D721Med (cell line): ENCODE measurements at regions not wholly inside any gene's neighbourhood (a gene's known extent, or its start where the extent isn't known, plus 50 kb on each side); places are given as distances from the start of the nearest gene placed in this dataset.

ENCODE experiments used
- DNase-seq: peaks from one replicate; pipeline ENCODE4 v3.0.0; 2011; ENCODE audit warnings: low spot score; ENCODE audit not compliant: insufficient read length
- FAIRE-seq: peaks from 2 replicates; lab custom pipeline; 2011; peaks lifted over from hg19 to GRCh38; lab: Jason Lieb, UNC
- CTCF ChIP-seq: IDR thresholded peaks from 2 replicates; pipeline ENCODE4 v1.5.1; 2012; ENCODE audit warnings: mild to moderate bottlenecking, control low read depth; ENCODE audit not compliant: insufficient read depth; ENCODE audit errors: missing control alignments

GRCh38 chr1:171433451-171433850 is 51.9 kb upstream of the PRRC2C start:
- no peak for DNase-seq
- TF ChIP-seq CTCF: no peak
- no peak for FAIRE-seq

- FAIRE-seq (no peak), DNase-seq (no peak)
- TF ChIP-seq CTCF: no peak
Observed at GRCh38 chr1:171434717-171435346, 50.5 kb upstream of the PRRC2C start.
